SK-N-MC (cell line): ENCODE measurements at regions not wholly inside any gene's neighbourhood (a gene's known extent, or its start where the extent isn't known, plus 50 kb on each side); places are given as distances from the start of the nearest gene placed in this dataset.

Experiments used
- EZH2 ChIP-seq: fragments of 200-600 bp; sonication (generic); IDR thresholded peaks from one replicate; pipeline ENCODE4 v1.6.1; 2017; ENCODE audit warnings: antibody characterized with exemption
- POLR2AphosphoS5 ChIP-seq: IDR thresholded peaks from 2 replicates; pipeline ENCODE4 v1.6.1; 2012; ENCODE audit warnings: mild to moderate bottlenecking, low read depth, low read length, borderline replicate concordance

GRCh38 chr3:70620956-70621355, 308.5 kb upstream of the MDFIC2 start:
- TF ChIP-seq POLR2AphosphoS5, result no peak
- no peak for TF ChIP-seq EZH2
